Right atrium auricular region (tissue), 2 donors: ENCODE measurements at regions not wholly inside any gene's neighbourhood (a gene's known extent, or its start where the extent isn't known, plus 50 kb on each side); places are given as distances from the start of the nearest gene placed in this dataset.

Source experiments
- DNase-seq: peaks from one replicate; pipeline ENCODE4 v3.0.0-alpha.2; 2019; ENCODE audit warnings: low spot score
- H3K27ac ChIP-seq, 2 donors: fragments of 200-600 bp; sonication (generic); 1 replicate in 1 of 2; 2 replicates in 1 of 2; pipeline ENCODE4 v1.5.1; 2016 to 2019
- H3K27me3 ChIP-seq, 2 donors: fragments of 200-600 bp; sonication (generic); one replicate each; pipeline versions ENCODE4 v1.5.1 to v1.6.0; 2017 to 2019
- H3K36me3 ChIP-seq: fragments of 200-600 bp; sonication (generic); one replicate; pipeline ENCODE4 v1.5.1; 2016
- H3K4me1 ChIP-seq, 2 donors: fragments of 200-600 bp; sonication (generic); one replicate each; pipeline versions ENCODE4 v1.5.1 to v1.6.0; 2017 to 2019
- H3K4me3 ChIP-seq, 2 donors: fragments of 200-600 bp; sonication (generic); 1 replicate in 1 of 2; 2 replicates in 1 of 2; pipeline ENCODE4 v1.5.1; 2017 to 2019; ENCODE audit warnings: mild to moderate bottlenecking in 1 of 2, moderate library complexity in 1 of 2
- H3K9me3 ChIP-seq, 2 donors: fragments of 200-600 bp; sonication (generic); one replicate each; pipeline ENCODE4 v1.5.1; 2019
- CTCF ChIP-seq, 2 donors: fragments of 200-600 bp; sonication (generic); IDR thresholded peaks; one replicate each; pipeline ENCODE4 v1.5.1; 2019; ENCODE audit warnings: antibody characterized with exemption in 2 of 2

DNA sequence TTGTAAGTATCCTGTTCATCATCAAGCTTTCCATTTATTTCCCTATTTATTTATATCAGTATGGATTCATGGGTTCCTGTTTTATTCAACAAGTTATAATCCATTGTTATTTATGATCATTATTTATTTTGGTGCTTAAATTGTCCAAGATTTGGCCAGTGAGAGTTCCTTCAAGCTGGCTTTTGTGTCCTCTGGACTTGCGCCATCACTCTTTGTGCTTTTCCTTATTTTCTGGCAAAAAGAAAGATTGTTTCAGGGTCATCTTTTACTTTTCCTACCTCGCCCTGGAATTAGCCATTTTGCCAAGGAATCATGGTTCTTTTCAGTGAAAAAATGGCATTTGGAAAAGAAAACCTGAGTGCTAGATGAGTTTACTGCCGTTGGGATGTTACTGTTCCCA is 193.4 kb downstream of the ADAMTS15 start:
- no peak for TF ChIP-seq CTCF (IDR thresholded peaks at IDR 0.05)
- Histone ChIP-seq H3K4me1 (peaks cover 0 to 17% of the 10 kb centered on the region in 2 donors), H3K36me3 (no peaks in the 10 kb centered on the region), H3K27me3 (no peaks in the 10 kb centered on the region), H3K27ac (no peak overlapping the region), H3K4me3 (no peak overlapping the region), H3K9me3 (no peaks in the 10 kb centered on the region)
- no peak for DNase-seq

DNA sequence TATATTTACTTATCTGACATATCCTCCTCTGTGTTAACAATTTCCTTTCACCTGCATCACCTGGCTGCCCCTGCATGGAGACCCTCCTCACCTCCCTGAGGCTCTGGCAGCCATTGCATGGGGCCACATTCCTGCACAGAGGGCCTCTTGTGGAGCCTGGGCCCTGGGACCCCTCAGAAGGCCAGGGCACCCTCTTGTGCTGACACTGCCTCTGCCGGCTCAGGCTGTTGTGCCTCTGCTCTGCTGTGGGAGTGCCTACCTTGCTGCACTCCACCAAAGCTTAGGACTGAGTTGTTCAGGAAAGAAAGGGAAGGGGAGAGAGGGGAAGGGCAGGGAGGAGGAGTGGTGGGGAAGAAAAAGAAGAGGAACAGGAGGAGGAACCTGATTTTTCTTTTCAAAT is 194.5 kb downstream of the ADAMTS15 start:
- Histone ChIP-seq H3K27me3 (no peaks in the 10 kb centered on the region), H3K4me3 (no peak overlapping the region), H3K27ac (no peak overlapping the region), H3K9me3 (no peaks in the 10 kb centered on the region), H3K4me1 (peaks cover 0 to 25% of the 10 kb centered on the region in 2 donors), H3K36me3 (no peaks in the 10 kb centered on the region)
- TF ChIP-seq CTCF (IDR thresholded peaks at IDR 0.05): no peak
- DNase-seq: no peak

- no peak overlapping the region for H3K27ac ChIP-seq
- TF ChIP-seq CTCF (IDR thresholded peaks at IDR 0.05): no peak
- DNase-seq: no peak
- no peaks in the 10 kb centered on the region for H3K9me3 ChIP-seq
- H3K27me3 ChIP-seq: no peaks in the 10 kb centered on the region
- no peaks in the 10 kb centered on the region for H3K36me3 ChIP-seq
- H3K4me1 ChIP-seq: peaks cover 0 to 32% of the 10 kb centered on the region in 2 donors
- H3K4me3 ChIP-seq: no peak overlapping the region
These were observed 195.7 kb downstream of the ADAMTS15 start for GRCh38 chr11:130644187-130644586.

- no peak for DNase-seq
- Histone ChIP-seq H3K4me3 (no peak overlapping the region), H3K27me3 (no peaks in the 10 kb centered on the region), H3K9me3 (no peaks in the 10 kb centered on the region), H3K36me3 (no peaks in the 10 kb centered on the region), H3K27ac (no peak overlapping the region), H3K4me1 (peaks cover 0 to 43% of the 10 kb centered on the region in 2 donors)
- TF ChIP-seq CTCF (IDR thresholded peaks at IDR 0.05): no peak
These were observed 196.9 kb downstream of the ADAMTS15 start for GRCh38 chr11:130645164-130645842.

DNA sequence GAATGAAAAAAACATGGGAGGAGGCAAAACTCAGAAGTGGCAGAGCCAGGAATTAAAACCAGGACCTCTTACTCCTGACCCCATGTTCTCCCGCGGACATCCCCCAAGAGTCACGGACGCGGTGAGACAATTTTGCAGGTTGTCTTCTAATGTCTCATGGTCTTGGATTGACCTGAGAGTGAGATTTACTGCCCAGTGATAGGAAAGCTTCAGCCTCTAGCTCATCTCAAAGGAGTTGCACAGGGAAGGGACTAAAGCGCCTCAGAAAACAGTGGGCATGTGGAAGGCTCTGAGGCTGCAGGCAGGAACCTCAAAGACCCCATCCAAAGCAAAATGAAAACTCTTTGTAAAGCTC is 197.4 kb downstream of the ADAMTS15 start:
- Histone ChIP-seq H3K4me1 (peaks cover 0 to 48% of the 10 kb centered on the region in 2 donors), H3K27ac (no peak overlapping the region)
- no peak for DNase-seq

More for the DNA sequence above, 197.4 kb downstream of the ADAMTS15 start:
- Histone ChIP-seq H3K36me3 (no peaks in the 10 kb centered on the region), H3K4me3 (no peak overlapping the region), H3K27me3 (no peaks in the 10 kb centered on the region), H3K9me3 (no peaks in the 10 kb centered on the region)
- no peak for TF ChIP-seq CTCF (IDR thresholded peaks at IDR 0.05)
